T-helper 17 cell (primary cell): ENCODE measurements at regions not wholly inside any gene's neighbourhood (a gene's known extent, or its start where the extent isn't known, plus 50 kb on each side); places are given as distances from the start of the nearest gene placed in this dataset.

Experiments
- ATAC-seq: fragments of 150-1000 bp; cut with Tn5 transposase; 2 replicates; pipeline ENCODE4 v1.10.0; 2021; ENCODE audit warnings: mild to moderate bottlenecking, moderate library complexity
- DNase-seq, 3 donors: peaks; one replicate each; pipeline versions ENCODE4 v3.0.0 to v3.0.0-alpha.2; 2020 to 2021
- H3K9me3 ChIP-seq: one replicate; pipeline ENCODE4 v1.7.0; 2013; ENCODE audit warnings: low read length, mild to moderate bottlenecking; ENCODE audit not compliant: control insufficient read depth, poor library complexity, severe bottlenecking
- H3K27ac Mint-ChIP-seq: one replicate; pipeline ENCODE4 v1.8.0; 2022; ENCODE audit warnings: mild to moderate bottlenecking, moderate library complexity, mixed read lengths
- H3K27me3 Mint-ChIP-seq: one replicate; pipeline ENCODE4 v1.8.0; 2022; ENCODE audit warnings: mixed read lengths
- H3K36me3 Mint-ChIP-seq: one replicate; pipeline ENCODE4 v1.8.0; 2022; ENCODE audit warnings: low read depth, mixed read lengths
- H3K4me1 Mint-ChIP-seq: one replicate; pipeline ENCODE4 v1.8.0; 2022; ENCODE audit warnings: mild to moderate bottlenecking, mixed read lengths
- H3K4me3 Mint-ChIP-seq: one replicate; pipeline ENCODE4 v1.8.0; 2022; ENCODE audit warnings: mild to moderate bottlenecking, moderate library complexity, mixed read lengths

DNA sequence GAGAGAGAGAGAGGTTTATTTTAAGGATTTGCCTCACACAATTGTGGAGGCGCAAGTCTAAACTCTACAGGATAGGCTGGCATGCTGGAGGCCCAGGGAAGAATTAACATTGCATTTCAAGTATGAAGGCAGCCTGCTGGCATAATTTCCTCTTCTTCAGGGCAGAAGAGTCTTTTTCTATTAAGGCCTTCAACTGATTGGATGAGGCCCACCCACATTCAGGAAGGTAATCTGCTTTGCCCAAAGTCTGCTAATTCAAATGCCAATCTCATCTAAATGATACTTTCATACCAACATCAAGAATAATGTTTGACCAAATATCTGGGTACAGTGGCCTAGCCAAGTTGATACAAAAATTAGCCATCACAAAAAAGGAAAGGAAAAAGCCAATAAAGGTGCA is 258.1 kb upstream of the MDFIC2 start:
- ATAC-seq, result no peak
- Mint-ChIP-seq H3K27me3 (peaks cover 33% of the 10 kb centered on the region), H3K27ac (no peak overlapping the region), H3K36me3 (no peaks in the 10 kb centered on the region), H3K4me3 (no peak overlapping the region), H3K4me1 (no peaks in the 10 kb centered on the region)
- H3K9me3 ChIP-seq, result no peaks in the 10 kb centered on the region
- no peak for DNase-seq

DNA sequence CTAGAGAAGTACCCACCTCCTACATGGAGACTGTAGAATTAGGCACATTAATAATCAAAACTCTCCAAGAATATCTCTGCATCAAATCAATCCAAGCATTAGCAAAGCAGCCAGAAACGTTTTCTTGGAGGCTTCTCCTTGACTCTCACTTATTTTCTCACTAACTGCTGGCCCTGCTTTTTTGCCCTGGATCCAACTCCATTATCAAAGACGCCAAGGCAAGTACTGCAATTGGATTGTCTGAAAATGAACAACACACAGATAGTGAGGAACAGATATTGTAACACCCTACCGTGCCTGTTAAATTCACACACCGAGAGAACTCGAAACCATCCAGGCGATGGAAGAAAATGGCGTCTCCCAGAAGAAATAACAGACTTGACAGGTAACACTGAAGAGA is 256.2 kb upstream of the MDFIC2 start:
- ATAC-seq, result no peak
- no peaks in the 10 kb centered on the region for H3K36me3 Mint-ChIP-seq

DNA sequence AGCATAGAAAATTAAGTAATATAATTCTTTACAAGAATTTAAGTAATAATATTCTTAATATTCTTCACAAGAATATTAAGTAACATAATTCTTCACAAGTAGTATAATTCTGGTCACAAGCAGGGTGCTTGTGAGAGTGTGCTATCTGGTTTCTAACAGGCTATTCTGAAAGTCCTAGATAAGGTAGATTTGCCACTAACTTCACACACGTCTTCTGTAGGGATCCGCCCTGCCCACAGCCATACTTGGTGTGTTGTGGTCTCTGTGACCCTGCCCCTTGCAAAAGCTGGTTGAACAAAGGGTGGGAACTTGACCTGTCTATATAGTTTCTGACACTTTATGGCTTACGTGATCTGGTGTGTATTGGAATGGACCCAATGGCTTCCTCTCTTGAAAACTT is 253.4 kb upstream of the MDFIC2 start:
- Mint-ChIP-seq H3K4me3 (no peak overlapping the region), H3K36me3 (no peaks in the 10 kb centered on the region), H3K27ac (no peak overlapping the region), H3K4me1 (no peaks in the 10 kb centered on the region), H3K27me3 (peaks cover 10% of the 10 kb centered on the region)
- ATAC-seq (no peak), DNase-seq (no peak)
- H3K9me3 ChIP-seq, result no peaks in the 10 kb centered on the region

More for the DNA sequence above, 256.2 kb upstream of the MDFIC2 start:
- H3K27ac Mint-ChIP-seq, result no peak overlapping the region
- H3K9me3 ChIP-seq, result no peaks in the 10 kb centered on the region
- H3K4me1 Mint-ChIP-seq, result no peaks in the 10 kb centered on the region
- no peak overlapping the region for H3K4me3 Mint-ChIP-seq
- no peak for DNase-seq
- H3K27me3 Mint-ChIP-seq, result peaks cover 20% of the 10 kb centered on the region

DNA sequence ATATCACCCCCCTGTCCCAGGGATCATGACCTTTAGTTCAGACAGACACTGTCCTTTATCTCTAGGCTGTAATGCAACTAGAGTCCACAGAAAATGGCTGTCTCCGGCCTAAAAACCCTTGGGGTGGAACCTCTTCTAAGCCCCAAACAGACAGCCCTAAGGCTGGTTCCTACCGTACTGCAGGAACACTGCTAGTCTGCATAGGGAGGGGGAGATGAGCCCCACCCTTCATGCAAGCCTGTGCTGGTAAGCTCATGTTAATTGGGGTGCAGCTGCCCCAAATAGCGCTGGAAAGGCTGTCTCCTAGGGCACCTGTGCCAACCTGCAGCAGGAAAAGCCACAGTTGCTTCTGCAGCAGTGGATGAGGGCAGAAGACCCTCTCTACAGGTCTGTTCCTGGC is 252.1 kb upstream of the MDFIC2 start:
- no peak overlapping the region for H3K27ac Mint-ChIP-seq
- ATAC-seq (no peak), DNase-seq (no peak)
- H3K4me3 Mint-ChIP-seq, result no peak overlapping the region
- no peaks in the 10 kb centered on the region for H3K9me3 ChIP-seq
- no peaks in the 10 kb centered on the region for H3K36me3 Mint-ChIP-seq
- H3K4me1 Mint-ChIP-seq, result no peaks in the 10 kb centered on the region
- H3K27me3 Mint-ChIP-seq, result peaks cover 10% of the 10 kb centered on the region

DNA sequence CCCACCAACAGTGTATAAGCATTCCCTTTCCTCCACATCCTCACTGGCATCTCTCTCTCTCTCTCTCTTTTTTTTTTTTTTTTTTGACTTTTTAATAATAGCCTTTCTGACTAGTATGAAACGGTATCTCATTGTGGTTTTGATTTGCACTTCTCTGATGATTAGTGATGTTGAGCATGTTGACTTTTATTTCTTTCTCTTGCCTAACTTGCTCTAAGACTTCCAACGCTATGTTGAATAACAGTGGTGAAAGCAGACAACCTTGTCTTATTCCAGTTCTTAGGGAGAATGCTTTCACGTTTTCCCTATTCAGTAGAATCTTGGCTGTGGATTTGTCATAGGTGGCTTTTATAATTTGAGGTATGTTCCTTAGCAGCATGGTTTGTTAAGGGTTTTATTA is 249.4 kb upstream of the MDFIC2 start:
- ATAC-seq, result no peak

DNA sequence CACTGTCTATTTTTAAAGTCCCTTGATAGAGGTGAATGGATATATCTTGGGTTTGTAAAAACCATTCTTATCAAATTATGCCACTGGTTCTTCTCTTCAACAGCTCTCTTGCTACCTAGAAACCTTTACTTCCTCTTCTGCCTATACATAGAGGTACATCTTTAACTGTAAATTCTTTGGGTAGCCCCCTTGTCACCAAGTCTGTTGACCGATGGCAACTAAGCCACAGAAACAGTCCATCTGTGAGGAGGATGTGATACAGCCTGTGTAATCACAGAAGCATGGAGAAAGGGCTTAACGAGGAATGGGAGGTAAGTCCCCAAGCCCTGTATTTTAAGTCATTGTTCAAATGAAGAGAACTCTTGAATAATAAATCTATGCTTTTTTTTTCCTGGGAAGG is 246.5 kb upstream of the MDFIC2 start:
- no peak overlapping the region for H3K27ac Mint-ChIP-seq
- ATAC-seq (no peak), DNase-seq (no peak)
- H3K36me3 Mint-ChIP-seq, result peaks cover 3% of the 10 kb centered on the region
- H3K9me3 ChIP-seq, result no peaks in the 10 kb centered on the region
- H3K27me3 Mint-ChIP-seq, result peaks cover 7% of the 10 kb centered on the region
- H3K4me1 Mint-ChIP-seq, result peaks cover 3% of the 10 kb centered on the region
- H3K4me3 Mint-ChIP-seq, result no peak overlapping the region

More for the DNA sequence above, 249.4 kb upstream of the MDFIC2 start:
- Mint-ChIP-seq H3K27ac (no peak overlapping the region), H3K4me1 (peaks cover 3% of the 10 kb centered on the region), H3K4me3 (no peak overlapping the region), H3K36me3 (peaks cover 3% of the 10 kb centered on the region), H3K27me3 (peaks cover 7% of the 10 kb centered on the region)
- H3K9me3 ChIP-seq, result no peaks in the 10 kb centered on the region
- DNase-seq, result no peak

DNA sequence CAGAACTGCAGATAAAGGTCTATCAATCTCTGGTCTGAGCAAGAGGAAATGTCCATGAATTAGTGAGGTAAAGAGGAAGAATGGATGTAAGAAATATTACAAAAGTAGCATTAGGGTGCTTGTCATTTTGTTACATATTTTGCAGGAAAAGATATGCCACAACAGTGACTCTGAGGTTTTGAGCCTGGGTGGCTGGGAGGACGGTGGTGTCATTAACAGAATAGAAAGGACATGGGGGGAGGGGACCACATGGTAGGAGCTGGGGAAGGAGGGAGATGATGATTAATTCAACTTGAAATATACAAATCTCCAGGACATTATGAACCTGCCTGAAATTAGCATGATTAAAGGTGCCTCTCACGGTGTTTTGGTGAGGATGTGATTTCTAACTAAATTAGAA is 245.5 kb upstream of the MDFIC2 start:
- no peak overlapping the region for H3K27ac Mint-ChIP-seq
- peaks cover 3% of the 10 kb centered on the region for H3K36me3 Mint-ChIP-seq
- H3K4me3 Mint-ChIP-seq, result no peak overlapping the region
- peaks cover 7% of the 10 kb centered on the region for H3K27me3 Mint-ChIP-seq
- ATAC-seq (no peak), DNase-seq (no peak)
- no peaks in the 10 kb centered on the region for H3K9me3 ChIP-seq
- peaks cover 3% of the 10 kb centered on the region for H3K4me1 Mint-ChIP-seq

DNA sequence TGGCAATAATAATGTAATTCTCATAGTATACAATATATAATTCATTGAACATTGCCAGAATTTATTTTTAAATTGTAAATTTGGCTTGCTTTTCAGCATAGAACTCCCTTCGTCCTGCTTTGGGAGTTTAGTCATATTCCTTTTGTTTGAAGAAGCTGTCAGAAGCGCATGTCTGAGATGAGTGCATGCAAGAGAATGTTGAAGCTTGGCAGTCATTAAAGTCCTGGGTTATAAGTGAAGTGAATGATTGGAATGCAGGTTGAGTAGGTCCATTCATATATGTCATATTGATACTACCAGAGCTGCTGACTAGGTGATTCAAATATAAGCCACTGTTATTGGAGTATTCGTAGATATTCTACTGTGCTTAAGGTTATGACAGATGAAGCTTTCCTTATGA is 243.6 kb upstream of the MDFIC2 start:
- Mint-ChIP-seq H3K27me3 (peaks cover 7% of the 10 kb centered on the region), H3K27ac (no peak overlapping the region), H3K4me1 (peaks cover 3% of the 10 kb centered on the region), H3K4me3 (no peak overlapping the region), H3K36me3 (peaks cover 3% of the 10 kb centered on the region)
- no peaks in the 10 kb centered on the region for H3K9me3 ChIP-seq
- DNase-seq (no peak), ATAC-seq (no peak)

DNA sequence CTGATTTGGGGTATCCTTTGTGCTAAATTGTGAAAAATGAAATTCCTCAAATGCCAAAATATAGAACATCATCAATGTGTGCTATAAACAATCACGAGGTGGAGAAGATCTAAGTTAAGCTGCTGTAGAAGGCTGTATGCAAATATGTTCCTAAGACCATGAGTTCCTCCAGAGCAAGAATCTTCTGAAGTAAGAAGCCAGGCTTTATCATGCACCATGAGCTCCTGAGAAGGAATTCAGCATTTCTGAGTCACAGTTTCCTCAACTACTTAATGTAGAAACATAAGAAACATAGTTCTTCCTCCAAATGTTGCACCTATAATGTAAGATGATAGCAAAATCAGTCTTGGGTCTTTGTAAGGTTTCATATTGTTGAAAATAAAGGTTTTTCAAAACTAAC is 241.7 kb upstream of the MDFIC2 start:
- peaks cover 24% of the 10 kb centered on the region for H3K27me3 Mint-ChIP-seq
- peaks cover 3% of the 10 kb centered on the region for H3K36me3 Mint-ChIP-seq
- no peak overlapping the region for H3K27ac Mint-ChIP-seq
- peaks cover 3% of the 10 kb centered on the region for H3K4me1 Mint-ChIP-seq
- DNase-seq (no peak), ATAC-seq (no peak)
- H3K4me3 Mint-ChIP-seq, result no peak overlapping the region
- H3K9me3 ChIP-seq, result no peaks in the 10 kb centered on the region

DNA sequence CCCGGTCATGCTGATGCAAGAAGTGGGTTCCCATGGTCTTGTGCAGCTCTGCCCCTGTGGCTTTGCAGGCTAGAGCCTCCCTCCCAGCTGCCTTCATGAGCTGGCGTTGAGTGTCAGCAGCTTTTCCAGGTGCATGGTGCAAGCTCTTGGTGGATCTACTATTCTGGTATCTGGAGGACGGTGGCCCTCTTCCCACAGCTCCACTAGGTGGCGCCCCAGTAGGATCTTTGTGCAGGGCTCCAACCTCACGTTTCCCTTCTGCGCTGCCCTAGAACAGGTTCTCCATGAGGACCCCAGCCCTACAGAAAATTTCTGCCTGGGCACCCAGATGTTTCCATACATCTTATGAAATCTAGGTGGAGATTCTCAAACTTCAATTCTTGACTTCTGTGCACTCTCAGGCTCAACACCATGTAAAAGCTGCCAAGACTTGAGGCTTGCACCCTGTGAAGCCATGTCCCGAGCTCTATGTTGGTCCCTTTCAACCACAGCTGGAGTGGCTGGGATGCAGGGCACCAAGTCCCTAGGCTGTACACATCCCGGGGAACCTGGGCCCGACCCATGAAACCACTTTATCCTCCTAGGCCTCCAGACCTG is 238.4 kb upstream of the MDFIC2 start:
- H3K9me3 ChIP-seq, result no peaks in the 10 kb centered on the region
- no peaks in the 10 kb centered on the region for H3K4me1 Mint-ChIP-seq
- DNase-seq (peak; percentile 43 to 65 (median 50)), ATAC-seq (peak; percentile 81)
- no peak overlapping the region for H3K4me3 Mint-ChIP-seq
- no peaks in the 10 kb centered on the region for H3K36me3 Mint-ChIP-seq
- no peak overlapping the region for H3K27ac Mint-ChIP-seq
- H3K27me3 Mint-ChIP-seq, result peaks cover 28% of the 10 kb centered on the region

DNA sequence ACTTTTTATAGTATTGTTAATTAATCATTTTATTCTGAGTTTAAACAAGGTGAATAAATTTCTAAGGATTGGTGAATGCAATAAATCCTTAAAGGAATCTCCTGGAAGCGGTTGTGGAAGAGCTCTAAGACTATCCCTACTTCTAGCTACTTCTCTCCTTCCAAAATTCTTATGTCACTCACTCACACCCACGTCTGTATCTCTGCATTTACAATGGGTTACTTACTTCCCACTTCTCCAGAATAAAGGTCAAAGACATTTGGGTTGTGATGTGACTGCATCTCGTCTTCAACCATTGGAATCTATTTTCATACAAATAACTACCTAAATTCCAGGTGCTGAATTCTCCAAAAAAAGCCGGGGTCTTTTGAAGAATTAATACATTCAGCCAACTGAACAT is 234.2 kb upstream of the MDFIC2 start:
- peaks cover 47% of the 10 kb centered on the region for H3K27me3 Mint-ChIP-seq
- no peak overlapping the region for H3K27ac Mint-ChIP-seq
- ATAC-seq, result no peak
- no peak overlapping the region for H3K4me3 Mint-ChIP-seq
- no peaks in the 10 kb centered on the region for H3K36me3 Mint-ChIP-seq
- H3K9me3 ChIP-seq, result no peaks in the 10 kb centered on the region
- DNase-seq, result no peak
- peaks cover 2% of the 10 kb centered on the region for H3K4me1 Mint-ChIP-seq

DNA sequence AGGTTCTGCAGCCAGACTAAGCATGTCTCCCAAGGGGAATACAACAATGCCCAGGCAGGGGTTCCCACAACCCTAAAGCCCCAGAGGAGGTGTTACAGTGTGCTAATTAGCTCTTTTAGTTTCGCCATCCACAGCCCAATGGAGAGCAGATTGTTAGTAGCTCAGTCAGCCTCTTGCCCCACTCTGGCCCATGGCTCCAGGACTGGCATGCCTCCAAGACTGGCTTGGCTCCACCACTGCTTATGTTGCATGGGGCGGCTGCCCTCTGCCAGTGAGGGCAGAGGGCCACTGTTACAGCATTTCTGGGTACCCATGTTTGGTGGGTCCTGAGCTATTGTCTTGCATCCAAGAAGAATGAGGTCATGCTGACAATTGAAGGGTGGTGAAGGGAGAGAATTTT is 231.1 kb upstream of the MDFIC2 start:
- no peak overlapping the region for H3K27ac Mint-ChIP-seq
- DNase-seq (no peak), ATAC-seq (no peak)
- no peaks in the 10 kb centered on the region for H3K36me3 Mint-ChIP-seq
- H3K4me3 Mint-ChIP-seq, result no peak overlapping the region
- peaks cover 28% of the 10 kb centered on the region for H3K27me3 Mint-ChIP-seq
- peaks cover 2% of the 10 kb centered on the region for H3K4me1 Mint-ChIP-seq
- no peaks in the 10 kb centered on the region for H3K9me3 ChIP-seq

DNA sequence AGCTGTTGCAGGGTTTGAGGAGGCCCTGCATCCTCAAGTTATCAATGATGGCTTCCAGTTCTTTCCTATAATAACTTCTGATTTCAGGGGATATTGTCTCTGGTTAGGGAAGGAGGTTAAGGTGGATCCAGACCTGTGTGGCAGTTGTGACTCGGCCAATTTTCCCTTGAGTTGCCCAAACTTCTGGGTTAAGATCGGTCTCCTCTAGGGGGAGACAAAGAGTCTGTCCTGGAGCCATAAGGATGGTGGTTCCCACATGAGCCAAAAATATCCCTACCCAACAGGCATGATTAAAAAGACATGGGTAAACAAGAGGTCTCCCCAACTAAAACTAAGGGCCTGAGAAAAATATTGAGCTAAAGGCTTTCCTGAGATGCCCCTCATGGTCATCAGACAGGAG is 227.5 kb upstream of the MDFIC2 start:
- DNase-seq (no peak), ATAC-seq (no peak)
- H3K27ac Mint-ChIP-seq, result no peak overlapping the region
- H3K4me3 Mint-ChIP-seq, result no peak overlapping the region
- H3K27me3 Mint-ChIP-seq, result peaks cover 44% of the 10 kb centered on the region
- no peaks in the 10 kb centered on the region for H3K9me3 ChIP-seq
- peaks cover 2% of the 10 kb centered on the region for H3K36me3 Mint-ChIP-seq
- H3K4me1 Mint-ChIP-seq, result peaks cover 2% of the 10 kb centered on the region

DNA sequence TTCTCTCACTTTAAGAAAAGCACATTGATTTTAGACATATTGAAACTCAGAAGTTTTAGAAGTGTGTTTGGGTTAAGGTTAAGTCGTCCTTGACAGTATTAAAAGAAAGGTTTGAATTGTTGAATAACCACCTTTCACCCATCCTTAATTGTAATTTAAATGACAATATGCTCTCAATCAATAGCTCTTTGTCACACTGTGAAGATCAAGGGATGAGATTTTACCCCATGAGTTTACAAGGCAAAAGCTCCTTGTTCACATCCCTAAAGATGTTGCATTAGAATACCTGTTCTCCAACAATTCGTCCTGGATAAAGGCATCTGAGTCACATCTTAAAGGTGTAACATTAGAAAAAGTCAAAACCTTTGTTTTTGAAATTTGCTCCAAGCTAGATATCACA is 220.4 kb upstream of the MDFIC2 start:
- Mint-ChIP-seq H3K27ac (no peak overlapping the region), H3K27me3 (peaks cover 41% of the 10 kb centered on the region), H3K36me3 (peaks cover 2% of the 10 kb centered on the region), H3K4me3 (no peak overlapping the region), H3K4me1 (no peaks in the 10 kb centered on the region)
- ATAC-seq, result no peak
- no peaks in the 10 kb centered on the region for H3K9me3 ChIP-seq
- DNase-seq, result no peak
